Sigmoid colon (tissue), 6 donors: ENCODE measurements at regions not wholly inside any gene's neighbourhood (a gene's known extent, or its start where the extent isn't known, plus 50 kb on each side); places are given as distances from the start of the nearest gene placed in this dataset.

ENCODE experiments used
- DNase-seq: peaks from one replicate; pipeline ENCODE4 v3.0.0-alpha.2; 2019
- H3K27ac ChIP-seq, 4 donors: fragments of 200-600 bp; sonication (generic); one replicate each; pipeline ENCODE4 v1.5.1; 2016 to 2019; ENCODE audit warnings: mild to moderate bottlenecking in 1 of 4
- H3K27me3 ChIP-seq, 3 donors: fragments of 200-600 bp; sonication (generic); one replicate each; pipeline ENCODE4 v1.5.1; 2019; ENCODE audit warnings: mild to moderate bottlenecking in 1 of 3
- H3K36me3 ChIP-seq, 4 donors: fragments of 200-600 bp; sonication (generic); one replicate each; pipeline ENCODE4 v1.5.1; 2016 to 2019
- H3K4me1 ChIP-seq, 4 donors: fragments of 200-600 bp; sonication (generic); one replicate each; pipeline ENCODE4 v1.5.1; 2017 to 2019
- H3K4me3 ChIP-seq, 4 donors: fragments of 200-600 bp; sonication (generic); one replicate each; pipeline ENCODE4 v1.5.1; 2017 to 2019; ENCODE audit warnings: mild to moderate bottlenecking in 2 of 4, moderate library complexity in 1 of 4
- H3K9me3 ChIP-seq, 4 donors: fragments of 200-600 bp in 3 of 4; sonication (generic) in 3 of 4; one replicate each; pipeline versions ENCODE4 v1.5.1 to v1.6.1; 2013 to 2019
- EP300 ChIP-seq, 4 donors: sonication (generic); formaldehyde crosslinking; IDR thresholded peaks; one replicate each; pipeline ENCODE4 v1.6.1; 2017; ENCODE audit warnings: antibody characterized with exemption in 4 of 4
- POLR2A ChIP-seq, 2 donors: fragments of 450-650 bp; IDR thresholded peaks; one replicate each; pipeline ENCODE4 v1.6.1; 2016; ENCODE audit warnings: antibody characterized with exemption in 2 of 2, mild to moderate bottlenecking in 2 of 2, moderate library complexity in 2 of 2
- POLR2AphosphoS5 ChIP-seq, 4 donors: sonication (generic); formaldehyde crosslinking; IDR thresholded peaks; one replicate each; pipeline ENCODE4 v1.6.1; 2017; ENCODE audit warnings: antibody characterized with exemption in 4 of 4
- WGBS, 2 donors: extraction: QIAGEN DNeasy Blood & Tissue Kit; methylation state at CpG; one replicate each; pipeline ENCODE4 v1.1.7; 2013; 5-methylcytosine and 5-hydroxymethylcytosine counted together
- intact Hi-C: fragments of 100-400 bp; cut with DNase I; formaldehyde crosslinking; loops from one replicate; pipeline ENCODE4 v1.15.1; 2023
- TF ChIP-seq, protein P1 (sequence below), 4 experiments: fragments of 450-650 bp in 3 of 4; fragments of 200-600 bp in 1 of 4; IDR thresholded peaks; one replicate each; pipeline ENCODE4 v1.5.1; 2016 to 2019; ENCODE audit warnings: antibody characterized with exemption in 4 of 4, mild to moderate bottlenecking in 3 of 4, moderate library complexity in 2 of 4
- donor health status: healthy with polysubstance abuse.
- donor health status: healthy.

- TF ChIP-seq POLR2A (IDR thresholded peaks at IDR 0.05) (no peak), EP300 (IDR thresholded peaks at IDR 0.05) (no peak), POLR2AphosphoS5 (IDR thresholded peaks at IDR 0.05) (no peak)
- TF ChIP-seq, protein P1, sequence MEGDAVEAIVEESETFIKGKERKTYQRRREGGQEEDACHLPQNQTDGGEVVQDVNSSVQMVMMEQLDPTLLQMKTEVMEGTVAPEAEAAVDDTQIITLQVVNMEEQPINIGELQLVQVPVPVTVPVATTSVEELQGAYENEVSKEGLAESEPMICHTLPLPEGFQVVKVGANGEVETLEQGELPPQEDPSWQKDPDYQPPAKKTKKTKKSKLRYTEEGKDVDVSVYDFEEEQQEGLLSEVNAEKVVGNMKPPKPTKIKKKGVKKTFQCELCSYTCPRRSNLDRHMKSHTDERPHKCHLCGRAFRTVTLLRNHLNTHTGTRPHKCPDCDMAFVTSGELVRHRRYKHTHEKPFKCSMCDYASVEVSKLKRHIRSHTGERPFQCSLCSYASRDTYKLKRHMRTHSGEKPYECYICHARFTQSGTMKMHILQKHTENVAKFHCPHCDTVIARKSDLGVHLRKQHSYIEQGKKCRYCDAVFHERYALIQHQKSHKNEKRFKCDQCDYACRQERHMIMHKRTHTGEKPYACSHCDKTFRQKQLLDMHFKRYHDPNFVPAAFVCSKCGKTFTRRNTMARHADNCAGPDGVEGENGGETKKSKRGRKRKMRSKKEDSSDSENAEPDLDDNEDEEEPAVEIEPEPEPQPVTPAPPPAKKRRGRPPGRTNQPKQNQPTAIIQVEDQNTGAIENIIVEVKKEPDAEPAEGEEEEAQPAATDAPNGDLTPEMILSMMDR (IDR thresholded peaks at IDR 0.05): no peak
- Histone ChIP-seq H3K27ac (no peak overlapping the region), H3K36me3 (no peaks in the 10 kb centered on the region), H3K9me3 (no peaks in the 10 kb centered on the region), H3K4me1 (no peaks in the 10 kb centered on the region), H3K27me3 (peaks cover 0 to 20% (median 0%) of the 10 kb centered on the region in 3 donors), H3K4me3 (no peak overlapping the region)
- no peak for DNase-seq
- intact Hi-C loops: no loop called here
- WGBS, 2 donors: 75 to 84% methylated on average over 11 of the region's 11 CpGs
Measured at GRCh38 chr1:22369294-22370189, 82.1 kb upstream of the ZBTB40 start.

- H3K9me3 ChIP-seq: no peaks in the 10 kb centered on the region
- H3K36me3 ChIP-seq: no peaks in the 10 kb centered on the region
- 37 to 53% methylated on average over 1 of the region's 1 CpG for WGBS, 2 donors
- TF ChIP-seq, protein P1 (IDR thresholded peaks at IDR 0.05): no peak
- TF ChIP-seq POLR2A (IDR thresholded peaks at IDR 0.05) (no peak), EP300 (IDR thresholded peaks at IDR 0.05) (no peak), POLR2AphosphoS5 (IDR thresholded peaks at IDR 0.05) (no peak)
- H3K27me3 ChIP-seq: peaks cover 0 to 20% (median 0%) of the 10 kb centered on the region in 3 donors
- intact Hi-C loops: no loop called here
- no peak for DNase-seq
- H3K4me1 ChIP-seq: no peaks in the 10 kb centered on the region
- H3K4me3 ChIP-seq: no peak overlapping the region
- H3K27ac ChIP-seq: no peak overlapping the region
Measured at GRCh38 chr1:22370190-22370498, 81.5 kb upstream of the ZBTB40 start.

DNA sequence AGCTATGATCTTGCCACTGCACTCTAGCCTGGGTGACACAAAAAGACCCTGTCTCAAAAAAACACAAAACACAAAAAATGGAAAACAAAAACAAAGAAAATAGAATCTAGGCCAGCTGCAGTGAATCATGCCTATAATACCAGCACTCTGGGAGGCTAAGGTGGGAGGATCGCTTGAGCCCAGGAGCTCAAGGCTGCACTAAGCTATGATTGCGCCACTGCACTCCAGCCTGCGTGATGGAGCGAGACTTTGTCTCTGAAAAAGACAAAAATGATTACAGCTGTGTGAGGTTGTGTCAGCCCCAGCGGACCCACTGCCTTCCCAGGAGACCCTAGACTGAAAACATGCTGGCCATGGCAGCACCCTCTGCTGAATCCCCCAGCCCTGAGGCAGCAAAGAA, 80.2 kb upstream of the ZBTB40 start:
- DNase-seq: no peak
- H3K27ac ChIP-seq: no peak overlapping the region
- no peaks in the 10 kb centered on the region for H3K36me3 ChIP-seq
- whole genome bisulfite sequencing, 2 donors: 90 to 91% methylated on average over 5 of the region's 5 CpGs
- H3K4me3 ChIP-seq: no peak overlapping the region
- no peak for TF ChIP-seq POLR2A (IDR thresholded peaks at IDR 0.05)
- TF ChIP-seq EP300 (IDR thresholded peaks at IDR 0.05): no peak
- TF ChIP-seq, protein P1 (IDR thresholded peaks at IDR 0.05): no peak
- TF ChIP-seq POLR2AphosphoS5 (IDR thresholded peaks at IDR 0.05): no peak
- H3K4me1 ChIP-seq: no peaks in the 10 kb centered on the region
- H3K27me3 ChIP-seq: peaks cover 0 to 20% (median 0%) of the 10 kb centered on the region in 3 donors
- no peaks in the 10 kb centered on the region for H3K9me3 ChIP-seq
- intact Hi-C loops: no loop called here

- H3K9me3 ChIP-seq: no peaks in the 10 kb centered on the region
- no peaks in the 10 kb centered on the region for H3K4me1 ChIP-seq
- no peak overlapping the region for H3K4me3 ChIP-seq
- H3K27ac ChIP-seq: no peak overlapping the region
- no peaks in the 10 kb centered on the region for H3K36me3 ChIP-seq
- peaks cover 0 to 12% (median 0%) of the 10 kb centered on the region in 3 donors for H3K27me3 ChIP-seq
- TF ChIP-seq EP300 (IDR thresholded peaks at IDR 0.05) (no peak), POLR2AphosphoS5 (IDR thresholded peaks at IDR 0.05) (no peak), POLR2A (IDR thresholded peaks at IDR 0.05) (no peak)
- TF ChIP-seq, protein P1 (IDR thresholded peaks at IDR 0.05): no peak
- DNase-seq: no peak
- intact Hi-C loops: no loop called here
Measured at GRCh38 chr1:22373252-22373651, 78.4 kb upstream of the ZBTB40 start.
